ENCODE measurements at regions not wholly inside any gene's neighbourhood (a gene's known extent, or its start where the extent isn't known, plus 50 kb on each side); places are given as distances from the start of the nearest gene placed in this dataset.

GRCh38 chr12:87163122-87163521, 866.1 kb downstream of the C12orf50 start:
- Mint-ChIP-seq H3K27me3 (ENCODE audit: unreplicated experiment) (no peaks in the 10 kb centered on the region), H3K9me3 (ENCODE audit: low read depth, unreplicated experiment) (peaks cover 8% of the 10 kb centered on the region), H3K4me1 (ENCODE audit: low read depth, unreplicated experiment) (no peaks in the 10 kb centered on the region), H3K36me3 (ENCODE audit: insufficient read depth, unreplicated experiment) (no peaks in the 10 kb centered on the region), H3K27ac (ENCODE audit: unreplicated experiment) (no peak overlapping the region), H3K4me3 (ENCODE audit: low read depth, unreplicated experiment) (no peak overlapping the region)
- no TSS peak for BruUV-seq (replicated peaks)
- TF ChIP-seq, protein P1, sequence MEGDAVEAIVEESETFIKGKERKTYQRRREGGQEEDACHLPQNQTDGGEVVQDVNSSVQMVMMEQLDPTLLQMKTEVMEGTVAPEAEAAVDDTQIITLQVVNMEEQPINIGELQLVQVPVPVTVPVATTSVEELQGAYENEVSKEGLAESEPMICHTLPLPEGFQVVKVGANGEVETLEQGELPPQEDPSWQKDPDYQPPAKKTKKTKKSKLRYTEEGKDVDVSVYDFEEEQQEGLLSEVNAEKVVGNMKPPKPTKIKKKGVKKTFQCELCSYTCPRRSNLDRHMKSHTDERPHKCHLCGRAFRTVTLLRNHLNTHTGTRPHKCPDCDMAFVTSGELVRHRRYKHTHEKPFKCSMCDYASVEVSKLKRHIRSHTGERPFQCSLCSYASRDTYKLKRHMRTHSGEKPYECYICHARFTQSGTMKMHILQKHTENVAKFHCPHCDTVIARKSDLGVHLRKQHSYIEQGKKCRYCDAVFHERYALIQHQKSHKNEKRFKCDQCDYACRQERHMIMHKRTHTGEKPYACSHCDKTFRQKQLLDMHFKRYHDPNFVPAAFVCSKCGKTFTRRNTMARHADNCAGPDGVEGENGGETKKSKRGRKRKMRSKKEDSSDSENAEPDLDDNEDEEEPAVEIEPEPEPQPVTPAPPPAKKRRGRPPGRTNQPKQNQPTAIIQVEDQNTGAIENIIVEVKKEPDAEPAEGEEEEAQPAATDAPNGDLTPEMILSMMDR (IDR thresholded peaks at IDR 0.05; ENCODE audit: unreplicated experiment): no peak
- CTCF ChIA-PET: no interaction called here
- intact Hi-C loops (cut with micrococcal nuclease; ENCODE audit: unreplicated experiment): no loop called here
- no peak for DNase-seq

- BruUV-seq (replicated peaks): no TSS peak
- H3K9me3 Mint-ChIP-seq (ENCODE audit: low read depth, unreplicated experiment): peaks cover 4% of the 10 kb centered on the region
- H3K4me3 Mint-ChIP-seq (ENCODE audit: low read depth, unreplicated experiment): no peak overlapping the region
- TF ChIP-seq, protein P1 (IDR thresholded peaks at IDR 0.05; ENCODE audit: unreplicated experiment): no peak
- CTCF ChIA-PET: no interaction called here
- no peak overlapping the region for H3K27ac Mint-ChIP-seq (ENCODE audit: unreplicated experiment)
- intact Hi-C loops (cut with micrococcal nuclease; ENCODE audit: unreplicated experiment): no loop called here
- no peaks in the 10 kb centered on the region for H3K36me3 Mint-ChIP-seq (ENCODE audit: insufficient read depth, unreplicated experiment)
- H3K4me1 Mint-ChIP-seq (ENCODE audit: low read depth, unreplicated experiment): no peaks in the 10 kb centered on the region
- DNase-seq: no peak
- H3K27me3 Mint-ChIP-seq (ENCODE audit: unreplicated experiment): no peaks in the 10 kb centered on the region
Observed at GRCh38 chr12:87160848-87161601, 868.2 kb downstream of the C12orf50 start.

GRCh38 chr12:87157791-87158190, 871.4 kb downstream of the C12orf50 start:
- Mint-ChIP-seq H3K27ac (ENCODE audit: unreplicated experiment) (no peak overlapping the region), H3K9me3 (ENCODE audit: low read depth, unreplicated experiment) (no peaks in the 10 kb centered on the region), H3K36me3 (ENCODE audit: insufficient read depth, unreplicated experiment) (no peaks in the 10 kb centered on the region), H3K27me3 (ENCODE audit: unreplicated experiment) (no peaks in the 10 kb centered on the region), H3K4me1 (ENCODE audit: low read depth, unreplicated experiment) (no peaks in the 10 kb centered on the region), H3K4me3 (ENCODE audit: low read depth, unreplicated experiment) (no peak overlapping the region)
- no peak for DNase-seq
- intact Hi-C loops (cut with micrococcal nuclease; ENCODE audit: unreplicated experiment): no loop called here
- CTCF ChIA-PET: no interaction called here
- TF ChIP-seq, protein P1 (IDR thresholded peaks at IDR 0.05; ENCODE audit: unreplicated experiment): no peak
- BruUV-seq (replicated peaks): no TSS peak

DNA sequence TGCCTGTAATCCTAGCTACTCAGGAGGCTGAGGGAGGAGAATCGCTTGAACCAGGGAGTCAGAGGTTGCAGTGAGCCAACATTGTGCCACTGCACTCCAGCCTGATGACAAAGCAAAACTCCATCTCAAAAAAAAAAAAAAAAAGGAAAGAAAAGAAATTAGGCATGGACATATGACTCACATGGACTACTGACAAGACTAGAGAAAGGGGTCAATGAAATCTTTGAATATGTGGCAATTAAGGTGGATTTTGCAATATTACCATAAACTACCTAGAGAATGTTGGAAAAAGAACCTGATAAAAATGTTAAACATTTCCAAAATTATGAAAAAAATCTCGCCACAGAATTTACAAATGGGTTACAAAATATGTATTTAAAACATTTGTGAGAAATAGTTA, 873.6 kb downstream of the C12orf50 start:
- DNase-seq: no peak
- BruUV-seq (replicated peaks): no TSS peak
- H3K27me3 Mint-ChIP-seq (ENCODE audit: unreplicated experiment): no peaks in the 10 kb centered on the region
- H3K9me3 Mint-ChIP-seq (ENCODE audit: low read depth, unreplicated experiment): no peaks in the 10 kb centered on the region
- TF ChIP-seq, protein P1 (IDR thresholded peaks at IDR 0.05; ENCODE audit: unreplicated experiment): no peak
- no peak overlapping the region for H3K27ac Mint-ChIP-seq (ENCODE audit: unreplicated experiment)
- intact Hi-C loops (cut with micrococcal nuclease; ENCODE audit: unreplicated experiment): no loop called here
- H3K4me1 Mint-ChIP-seq (ENCODE audit: low read depth, unreplicated experiment): peaks cover 13% of the 10 kb centered on the region
- no peaks in the 10 kb centered on the region for H3K36me3 Mint-ChIP-seq (ENCODE audit: insufficient read depth, unreplicated experiment)
- no peak overlapping the region for H3K4me3 Mint-ChIP-seq (ENCODE audit: low read depth, unreplicated experiment)
- CTCF ChIA-PET: interaction anchor here (0.7 kb wide), 2 partner anchors 690 to 1228 kb away, joined by 5 to 6 read pairs; no protein-coding TSS in a partner anchor
